Tibial nerve (tissue), 3 donors: ENCODE measurements at regions not wholly inside any gene's neighbourhood (a gene's known extent, or its start where the extent isn't known, plus 50 kb on each side); places are given as distances from the start of the nearest gene placed in this dataset.

Experiments
- CTCF ChIP-seq, 5 experiments: fragments of 200-600 bp in 3 of 5; fragments of 450-650 bp in 2 of 5; sonication (generic) in 3 of 5; IDR thresholded peaks; one replicate each; pipeline ENCODE4 v1.5.1; 2016 to 2019; ENCODE audit warnings: antibody characterized with exemption in 5 of 5, mild to moderate bottlenecking in 3 of 5, moderate library complexity in 2 of 5
- POLR2A ChIP-seq, 2 donors: fragments of 450-650 bp; IDR thresholded peaks; one replicate each; pipeline ENCODE4 v1.6.1; 2017; ENCODE audit warnings: antibody characterized with exemption in 2 of 2, mild to moderate bottlenecking in 2 of 2, moderate library complexity in 2 of 2

- TF ChIP-seq CTCF (IDR thresholded peaks at IDR 0.05) (no peak), POLR2A (IDR thresholded peaks at IDR 0.05) (no peak)
Observed at GRCh38 chr4:103778221-103778620, 58.4 kb upstream of the TACR3 start.
